ENCODE measurements at regions not wholly inside any gene's neighbourhood (a gene's known extent, or its start where the extent isn't known, plus 50 kb on each side); places are given as distances from the start of the nearest gene placed in this dataset.

DNA sequence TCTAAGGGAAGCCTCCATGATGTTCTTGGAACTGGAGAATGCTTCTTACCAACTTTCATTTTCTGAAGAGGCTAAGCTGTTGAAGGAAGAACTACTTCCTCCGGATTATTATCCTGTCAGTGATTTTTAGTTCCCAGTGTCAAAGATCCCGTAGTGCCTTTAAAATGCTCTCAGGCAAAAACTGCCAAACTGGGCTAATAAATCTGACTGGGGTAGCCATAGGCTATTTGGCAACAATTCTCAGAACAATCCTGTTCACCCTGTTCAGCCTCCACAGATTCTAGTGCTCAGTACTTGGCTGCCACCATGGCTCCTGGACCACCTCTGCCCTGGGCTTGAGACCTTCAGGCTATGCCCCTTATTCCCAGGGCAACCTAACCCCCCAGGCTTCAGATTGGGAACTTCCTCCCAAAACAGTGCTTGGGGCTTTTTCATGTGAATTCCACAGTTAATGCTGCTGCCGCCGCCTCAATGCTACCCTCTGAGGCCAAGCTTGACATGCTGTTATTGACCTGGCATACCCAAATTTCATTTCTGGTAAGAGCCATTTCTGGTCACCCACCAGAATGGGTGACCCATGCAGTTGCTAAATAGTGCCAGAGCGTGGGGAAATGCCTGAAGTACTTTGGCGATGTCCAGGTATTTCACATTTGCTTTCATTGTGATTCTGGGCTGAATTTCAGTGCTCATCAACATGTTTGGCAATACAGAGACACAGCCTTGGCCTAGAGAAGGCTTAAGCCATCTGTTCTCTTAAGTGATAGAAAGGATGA is 110.0 kb upstream of the ARHGAP5 start:
- DNase-seq: no peak

DNA sequence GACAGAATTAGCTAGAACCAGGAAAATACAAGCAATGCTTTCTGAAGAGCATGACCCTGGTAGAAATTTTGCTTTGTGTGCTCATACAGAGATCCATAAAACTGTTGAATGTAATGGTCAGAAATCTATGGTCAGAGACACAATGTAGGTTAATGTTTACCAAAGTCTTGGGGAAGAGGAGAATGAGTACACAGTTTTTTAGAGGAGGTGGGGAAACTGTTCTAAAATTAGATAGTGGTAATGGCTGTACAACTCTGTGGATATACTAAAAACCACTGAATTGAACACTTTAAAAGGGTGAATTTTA is 109.5 kb upstream of the ARHGAP5 start:
- DNase-seq: no peak

DNA sequence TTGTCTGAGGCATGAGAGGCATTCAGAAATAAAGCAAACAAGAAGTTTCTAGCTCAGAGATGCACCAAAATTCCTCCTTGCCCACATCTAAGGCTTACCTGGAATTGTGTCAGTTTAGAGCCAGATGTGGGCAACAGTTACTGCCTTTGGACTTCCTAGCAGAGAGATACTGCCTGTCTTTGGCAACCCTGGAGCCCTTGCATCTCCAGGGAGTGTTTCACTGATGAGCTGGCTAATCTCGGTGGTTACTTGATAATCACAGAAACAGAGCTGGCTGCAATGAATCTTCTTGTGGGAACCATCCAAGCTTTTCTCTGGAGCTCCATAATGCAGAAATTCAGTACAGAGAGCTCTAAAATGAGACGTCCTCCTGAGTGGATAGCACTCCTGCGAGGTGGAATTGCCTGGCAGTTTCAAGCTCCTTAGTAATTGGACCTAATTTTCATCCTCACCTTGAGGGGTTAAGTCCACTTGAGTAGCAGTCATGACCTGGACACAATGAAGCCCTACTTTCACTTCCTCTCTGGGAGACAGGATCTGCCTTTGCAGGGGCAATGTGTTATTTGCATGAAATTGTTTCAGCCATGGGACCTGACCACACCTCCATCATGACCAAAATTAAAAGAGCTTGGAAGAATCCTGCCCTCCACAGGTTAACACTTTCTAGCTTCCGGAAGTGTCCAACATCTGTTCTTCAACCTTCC is 108.8 kb upstream of the ARHGAP5 start:
- DNase-seq: no peak

DNA sequence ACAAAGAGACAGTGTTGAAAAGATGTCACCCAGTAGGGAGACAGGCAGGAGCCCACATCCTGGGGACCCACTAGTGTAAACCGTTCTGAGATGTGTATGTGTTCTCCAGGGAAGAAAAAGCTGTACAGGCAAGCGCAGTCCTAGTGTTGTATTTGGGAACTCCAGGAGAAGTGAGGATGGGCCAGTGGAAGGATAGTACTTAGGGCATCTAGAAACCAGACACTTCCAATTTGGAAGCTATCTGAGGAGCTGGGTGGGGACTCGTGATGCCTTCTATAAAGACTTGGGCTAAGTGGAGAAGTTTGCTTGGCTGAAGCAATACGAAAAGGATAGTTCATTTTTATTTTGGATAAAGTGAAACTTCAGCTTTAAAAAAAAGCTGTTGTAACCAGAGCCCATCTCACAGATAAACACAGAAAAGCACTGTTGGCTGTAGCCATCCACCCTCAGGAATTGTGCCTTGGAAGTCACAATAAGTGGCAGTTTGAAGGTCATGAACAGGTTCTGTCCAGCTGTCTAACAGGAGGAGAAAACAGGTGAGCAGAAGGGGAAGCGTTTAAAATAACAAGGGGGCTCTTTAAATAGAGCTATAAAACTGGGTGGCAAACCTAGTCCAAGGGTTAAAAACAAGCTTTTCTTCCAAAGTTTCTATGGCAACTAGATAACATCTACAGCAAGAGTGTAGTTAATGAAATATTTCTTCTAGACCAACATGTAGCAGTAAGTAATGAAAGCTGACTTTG is 108.0 kb upstream of the ARHGAP5 start:
- no peak for DNase-seq

DNA sequence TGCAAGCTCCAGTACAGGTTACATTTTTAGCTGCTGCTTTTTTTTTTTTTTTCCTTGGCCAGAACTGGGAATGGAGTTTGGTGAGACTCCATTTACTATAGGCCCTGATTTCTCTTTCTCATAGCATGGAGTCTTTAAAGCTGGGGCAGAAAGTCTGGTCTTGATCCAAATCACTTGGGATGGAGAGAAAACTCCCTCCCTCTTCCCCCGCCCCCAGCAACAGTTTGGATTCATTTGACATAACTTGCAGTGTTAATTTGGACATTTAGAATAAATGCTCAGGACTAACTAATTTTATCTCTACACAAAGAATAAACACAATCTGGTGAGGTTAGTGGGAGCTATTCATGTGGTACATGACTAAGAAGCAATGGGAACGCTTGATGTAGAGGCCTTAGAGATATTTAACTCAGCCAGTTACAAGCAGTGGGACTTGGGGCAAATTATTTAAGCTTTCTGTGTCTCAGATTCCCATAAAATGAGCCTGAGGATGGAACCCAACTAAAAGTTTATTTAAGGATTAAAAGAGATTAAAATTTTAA is 107.3 kb upstream of the ARHGAP5 start:
- DNase-seq: no peak

DNA sequence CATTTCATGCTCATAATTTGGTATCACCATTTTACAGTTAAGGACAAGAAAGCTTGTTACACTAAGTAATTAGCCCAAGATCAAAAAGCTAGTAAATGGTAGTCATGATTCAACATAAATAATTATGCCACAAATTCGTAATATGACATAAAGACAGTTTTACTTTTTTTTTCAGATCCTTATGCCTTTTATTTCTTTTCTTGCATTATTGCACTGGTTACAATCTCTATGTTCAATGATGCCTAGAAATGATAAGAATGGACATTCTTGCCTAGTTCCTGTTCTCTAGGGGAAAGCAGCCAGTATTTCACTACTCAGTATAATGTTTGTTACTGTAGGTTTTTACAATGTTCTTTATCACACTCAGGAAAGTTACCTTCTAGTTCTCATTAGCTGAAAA is 106.4 kb upstream of the ARHGAP5 start:
- no peak for DNase-seq

DNA sequence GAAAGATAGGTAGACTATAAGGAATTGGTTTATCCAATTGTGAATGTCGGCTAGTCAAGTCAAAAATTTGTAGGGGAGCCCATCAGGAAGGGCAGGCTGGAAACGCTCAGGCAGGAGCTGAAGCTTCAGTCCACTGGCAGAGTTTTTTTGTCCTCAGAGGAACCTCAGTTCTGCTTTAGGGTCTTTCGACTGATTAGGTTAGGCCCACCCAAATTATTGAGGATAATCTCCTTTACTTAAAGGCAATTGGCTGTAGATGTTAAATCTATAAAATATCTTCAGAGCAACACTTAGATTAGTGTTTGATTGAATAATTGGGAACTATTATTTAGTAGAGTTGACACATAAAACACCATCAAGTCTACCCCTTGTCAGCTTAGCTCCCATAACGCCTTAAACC is 105.5 kb upstream of the ARHGAP5 start:
- no peak for DNase-seq

DNA sequence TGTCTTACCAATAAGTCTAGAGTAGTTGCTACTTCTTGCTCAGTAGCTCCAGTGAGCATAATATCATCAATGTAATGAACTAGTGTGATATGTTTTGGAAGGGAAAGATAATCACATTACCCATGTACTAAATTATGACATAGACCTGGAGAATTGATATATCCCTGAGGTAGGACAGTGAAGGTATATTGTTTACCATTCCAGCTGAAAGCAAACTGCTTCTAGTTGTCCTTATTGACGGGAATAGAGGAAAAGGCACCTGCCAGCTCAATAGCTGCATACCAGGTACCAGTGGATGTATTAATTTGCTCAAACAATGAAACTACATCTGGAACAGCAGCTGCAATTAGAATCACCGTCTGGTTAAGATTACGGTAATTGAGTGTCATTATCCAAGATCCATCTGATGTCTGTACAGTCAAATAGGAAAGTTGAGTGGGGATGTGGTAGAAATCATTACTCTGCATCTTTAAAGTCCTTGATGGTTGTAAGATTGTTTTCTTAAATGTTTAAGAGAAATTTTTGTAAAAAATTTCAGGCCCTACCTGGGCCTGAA is 100.0 kb upstream of the ARHGAP5 start:
- DNase-seq: no peak

DNA sequence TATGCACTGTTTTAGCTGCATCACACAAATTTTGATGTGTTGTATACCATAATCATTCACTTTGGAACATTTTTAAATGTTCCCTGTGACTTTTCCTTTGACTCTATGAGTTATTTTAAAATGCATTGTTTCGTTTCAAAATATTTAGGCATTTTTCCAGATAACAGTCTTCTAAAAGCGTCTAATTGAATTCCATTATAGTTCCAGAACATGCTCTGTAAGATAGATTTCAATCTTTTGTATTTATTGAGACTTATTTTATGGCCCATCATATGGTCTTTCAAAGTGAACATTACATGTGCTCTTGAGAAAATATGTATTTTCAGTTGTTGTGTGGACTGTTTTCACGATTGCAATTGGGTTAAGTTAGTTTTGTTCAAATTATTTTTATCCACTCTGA is 98.7 kb upstream of the ARHGAP5 start:
- no peak for DNase-seq

DNA sequence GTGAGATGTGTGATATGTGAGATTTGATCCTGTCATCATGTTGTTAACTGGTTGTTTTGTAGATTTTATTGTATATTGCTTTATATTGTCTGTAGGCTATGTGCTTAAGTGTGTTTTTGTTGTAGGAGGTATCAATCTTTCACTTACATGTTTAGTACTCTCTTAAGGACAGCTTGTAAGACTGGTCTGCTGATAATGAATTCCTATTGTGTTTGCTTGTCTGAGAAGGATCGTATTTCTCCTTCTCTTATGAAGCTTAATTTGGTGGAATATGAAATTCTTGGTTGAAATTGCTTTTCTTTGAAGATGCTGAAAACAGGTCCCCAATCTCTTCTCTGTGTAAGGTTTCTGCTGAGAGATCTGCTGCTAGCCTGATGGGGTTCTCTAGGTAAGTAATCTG is 94.5 kb upstream of the ARHGAP5 start:
- no peak for DNase-seq

DNA sequence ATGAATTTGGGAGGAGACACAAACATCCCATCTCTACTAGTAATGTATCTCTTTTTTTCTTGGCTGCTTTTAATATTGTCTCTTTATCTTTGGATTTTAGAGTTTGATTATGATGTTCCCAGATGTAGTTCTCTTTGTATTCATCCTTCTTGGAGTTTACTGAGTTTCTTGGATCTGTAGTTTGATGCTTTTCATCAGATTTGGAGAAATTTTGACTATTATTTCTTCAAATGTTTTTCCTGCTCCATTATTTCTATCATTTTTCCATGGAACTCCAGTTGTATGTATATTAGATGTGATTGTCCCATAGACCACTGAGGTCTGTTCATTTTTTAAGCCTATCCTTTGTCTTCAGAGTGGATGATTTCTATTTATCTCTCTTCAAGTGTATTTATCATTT is 90.7 kb upstream of the ARHGAP5 start:
- no peak for DNase-seq

DNA sequence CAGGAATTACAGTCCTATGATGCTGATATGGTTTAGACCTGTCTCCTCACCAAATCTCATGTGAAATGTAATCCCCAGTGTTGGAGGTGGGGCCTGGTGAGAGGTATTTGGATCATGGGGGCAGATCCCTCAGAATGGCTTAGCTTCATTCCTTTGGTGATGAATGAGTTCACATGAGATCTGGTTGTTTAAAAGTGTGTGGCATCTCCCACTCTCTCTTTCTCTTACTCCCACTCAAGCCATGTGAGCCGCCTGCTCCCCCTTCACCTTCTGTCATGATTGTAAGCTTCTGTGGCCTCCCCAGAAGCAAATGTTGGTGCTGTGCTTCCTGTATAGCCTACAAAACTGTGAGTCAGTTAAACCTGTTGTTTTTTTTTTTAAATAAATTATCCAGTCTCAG is 89.4 kb upstream of the ARHGAP5 start:
- no peak for DNase-seq

DNA sequence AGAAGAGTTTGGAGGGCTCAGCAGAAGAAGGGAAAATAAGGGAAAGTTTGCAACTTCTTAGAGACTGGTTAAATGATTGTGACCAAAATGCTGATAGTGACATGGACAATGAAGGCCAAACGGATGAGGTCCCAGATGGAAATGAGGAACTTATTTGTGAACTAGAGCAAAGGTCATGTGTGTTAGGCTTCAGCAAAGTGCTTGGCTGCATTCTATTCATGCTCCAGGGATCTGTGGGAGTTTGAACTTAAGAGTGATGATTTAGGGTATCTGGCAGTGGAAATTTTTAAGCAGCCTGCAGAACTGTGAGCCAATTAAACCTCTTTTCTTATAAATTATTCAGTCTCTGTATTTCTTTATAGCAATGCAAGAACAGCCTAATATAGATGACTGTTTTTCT is 88.9 kb upstream of the ARHGAP5 start:
- DNase-seq: no peak

DNA sequence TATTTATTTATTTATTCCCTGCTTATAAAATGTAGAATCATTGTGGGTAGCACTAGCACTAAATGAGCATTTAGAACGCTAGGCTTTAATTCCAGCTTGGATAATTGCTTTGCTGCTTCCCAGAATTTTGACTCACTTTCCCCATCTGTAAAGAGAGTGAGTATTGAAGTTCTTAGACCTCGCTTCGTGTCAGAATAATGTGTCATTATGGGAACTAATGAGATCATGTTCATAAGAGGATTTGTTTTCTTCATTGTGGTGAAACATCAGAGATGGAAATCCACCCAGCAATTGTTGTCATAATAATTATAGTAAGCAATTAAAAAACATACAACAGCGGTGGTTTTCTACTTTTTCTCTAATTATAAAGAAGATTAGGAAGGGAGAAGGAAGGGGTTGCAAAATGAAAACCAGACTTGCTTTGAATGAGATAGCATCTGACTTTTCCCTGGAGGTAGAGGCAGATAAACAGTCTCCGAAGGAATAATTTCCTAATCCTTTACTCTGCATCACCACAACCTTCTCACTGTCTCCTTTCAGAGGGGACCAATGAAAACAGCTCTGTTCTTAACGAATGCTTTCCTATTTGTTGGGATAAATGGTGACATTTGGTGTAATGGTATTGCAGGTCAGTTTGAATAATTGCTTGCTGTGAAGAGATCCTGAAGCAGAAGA is 86.8 kb upstream of the ARHGAP5 start:
- no peak for DNase-seq

DNA sequence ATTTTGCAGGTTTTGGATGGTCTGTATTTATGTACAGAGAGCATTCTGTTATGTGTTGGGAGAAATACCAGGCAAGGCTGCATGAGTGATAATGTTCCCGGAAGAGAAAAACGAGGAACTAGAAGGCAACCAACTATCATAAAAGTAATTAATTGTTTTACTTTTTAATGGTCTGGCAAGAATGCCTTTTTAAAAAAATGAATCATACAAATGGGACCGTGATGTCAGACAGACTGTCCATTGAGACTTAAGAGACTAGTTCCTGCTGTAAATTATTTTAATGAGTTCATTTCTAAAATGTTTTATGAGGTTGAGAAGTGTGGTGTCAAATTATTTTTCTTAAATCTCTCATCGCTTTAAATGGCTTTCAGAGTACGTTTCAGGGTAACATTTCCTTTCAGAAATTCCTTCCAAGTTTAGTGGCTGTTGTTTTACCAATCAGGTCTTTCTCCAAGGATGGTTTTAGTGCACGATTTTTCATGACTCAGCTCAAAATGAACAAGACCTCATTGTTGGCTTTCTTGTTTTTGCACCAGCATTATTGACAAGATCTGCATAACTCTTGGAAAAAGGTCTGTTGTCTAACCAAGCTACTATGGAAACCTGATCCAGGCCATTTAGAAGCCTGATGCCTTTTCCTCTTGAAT is 86.1 kb upstream of the ARHGAP5 start:
- no peak for DNase-seq

DNA sequence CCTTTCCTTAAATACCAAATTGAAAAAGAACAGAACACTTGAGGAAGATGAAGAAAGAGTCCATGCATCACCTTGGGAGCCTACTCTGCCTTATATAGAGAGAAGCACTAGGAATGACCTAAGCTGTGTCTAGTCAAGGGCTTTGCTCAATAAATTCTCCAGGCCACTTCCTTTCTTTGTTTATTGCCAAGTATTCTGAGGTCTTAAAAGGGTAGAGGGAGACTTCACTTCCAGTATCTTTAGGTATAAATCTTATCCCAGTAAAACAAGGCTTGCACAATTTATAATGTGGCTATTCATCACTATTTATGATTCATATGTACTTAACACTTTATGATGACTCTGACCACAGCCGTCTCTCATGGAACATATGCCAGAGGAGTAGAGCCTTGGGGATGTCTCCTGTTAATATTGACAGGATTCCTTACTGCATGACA is 85.1 kb upstream of the ARHGAP5 start:
- no peak for DNase-seq

DNA sequence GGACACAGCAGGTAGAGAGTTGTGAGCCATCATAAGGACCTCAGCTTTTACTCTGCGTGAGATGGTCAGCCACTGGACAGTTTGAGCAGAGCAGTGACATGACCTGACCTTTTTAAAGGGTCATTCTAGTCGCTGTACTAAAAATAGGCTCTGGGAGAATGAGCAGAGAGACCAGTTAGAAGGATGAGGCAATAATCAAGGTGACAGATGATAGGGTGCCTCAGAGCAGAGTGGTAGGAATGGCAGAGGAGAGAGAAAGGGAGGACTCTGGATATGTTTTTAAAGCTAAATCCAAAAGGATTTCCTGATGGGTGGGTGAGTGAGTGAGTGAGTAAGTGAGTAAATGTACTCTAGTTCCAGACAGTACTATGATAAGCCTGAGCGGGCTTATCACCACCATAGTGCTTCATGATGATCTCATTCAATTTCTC is 83.6 kb upstream of the ARHGAP5 start:
- no peak for DNase-seq

DNA sequence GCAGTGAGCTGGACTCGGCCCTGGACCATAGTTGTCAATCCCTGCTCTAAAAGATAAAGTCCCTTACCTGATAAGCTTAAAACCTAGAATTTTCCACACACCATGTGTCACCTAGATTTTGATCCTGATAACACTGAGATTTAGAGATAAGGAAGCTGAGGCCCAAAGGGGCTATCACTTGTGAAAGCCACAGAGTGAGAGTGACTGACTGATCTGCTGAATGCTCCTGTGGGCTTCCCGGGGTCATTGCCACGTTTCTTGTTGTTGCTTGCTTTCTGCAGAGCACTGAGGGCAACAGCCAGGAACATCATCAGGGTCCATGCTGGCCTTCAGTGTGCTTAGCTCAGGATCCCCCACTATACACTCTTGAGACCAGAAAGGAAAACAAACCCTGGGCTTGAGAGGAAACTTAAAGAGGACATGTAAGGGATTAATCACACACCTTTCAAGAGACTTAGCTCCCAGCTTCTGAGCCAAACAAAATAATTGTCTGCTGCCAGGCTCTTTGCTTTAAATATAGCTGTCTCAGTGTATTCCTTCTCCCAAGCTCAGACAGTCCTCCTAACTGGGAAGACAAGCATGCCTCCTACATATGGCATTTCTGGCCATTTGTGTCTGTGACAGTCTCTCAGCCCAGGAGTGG is 82.6 kb upstream of the ARHGAP5 start:
- no peak for DNase-seq

DNA sequence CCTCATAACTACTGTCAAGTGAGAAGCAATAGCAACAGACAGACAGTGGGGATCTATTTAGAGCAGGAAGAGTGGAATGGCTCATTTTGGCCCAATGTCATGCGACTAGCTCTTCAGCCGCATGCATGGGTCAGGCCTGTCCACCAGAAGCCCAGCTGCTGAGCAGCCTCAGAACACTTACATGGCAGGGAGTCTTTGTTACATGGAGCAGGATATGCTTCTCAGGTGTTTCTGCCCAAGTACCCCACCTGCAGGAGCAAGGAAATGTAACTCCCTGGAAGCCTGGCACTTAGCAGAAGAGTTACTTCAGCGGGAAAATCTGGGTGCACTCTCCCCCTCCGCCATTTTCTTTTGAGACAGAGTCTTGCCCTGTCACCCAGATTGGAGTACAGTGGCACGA is 73.5 kb upstream of the ARHGAP5 start:
- DNase-seq: no peak

DNA sequence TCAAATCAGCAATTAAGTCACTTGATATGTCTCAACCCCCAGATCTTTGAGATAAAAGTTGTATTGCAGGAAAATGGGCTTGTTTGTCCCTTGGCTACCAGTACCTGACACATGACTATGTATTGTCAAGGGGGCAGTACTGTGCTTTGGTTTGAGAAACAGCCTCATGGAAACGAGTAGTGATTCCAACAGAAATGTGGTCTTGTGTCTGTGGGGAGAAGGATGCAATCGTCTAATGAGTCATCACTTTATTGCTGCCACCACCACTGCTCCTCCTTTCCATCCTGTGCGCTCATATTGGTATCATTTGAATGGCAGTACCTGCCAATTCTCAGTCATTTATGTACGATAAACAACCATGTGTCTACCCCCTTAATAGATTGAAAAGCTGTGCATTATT is 72.8 kb upstream of the ARHGAP5 start:
- DNase-seq: no peak

DNA sequence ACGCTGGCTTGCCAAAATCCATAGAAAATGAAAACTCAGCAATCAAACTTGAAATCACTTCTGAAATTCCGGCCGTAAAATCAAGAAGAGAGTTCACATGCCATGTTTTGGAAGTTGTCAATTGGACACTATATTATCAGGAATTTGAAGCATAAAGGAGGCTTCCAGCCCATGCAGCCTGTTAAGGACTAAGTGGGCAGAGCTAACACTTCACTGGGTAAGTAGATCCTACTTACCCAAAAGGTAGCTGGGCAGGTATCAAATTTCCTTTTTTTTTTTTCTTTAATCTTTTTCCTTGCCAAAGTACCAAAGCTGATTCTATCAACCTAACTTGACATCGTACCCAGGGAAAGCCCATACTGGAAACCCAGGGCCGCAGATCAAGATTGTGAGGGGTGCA is 71.5 kb upstream of the ARHGAP5 start:
- DNase-seq: no peak
